RWPE2 (cell line): ENCODE measurements at regions not wholly inside any gene's neighbourhood (a gene's known extent, or its start where the extent isn't known, plus 50 kb on each side); places are given as distances from the start of the nearest gene placed in this dataset.
"Not testable (repeated sequence)": the region's sequence is repeated elsewhere in the genome, so short reads cannot be mapped to it uniquely, and the experiment has no call there.

ENCODE experiments used
- ATAC-seq: fragments of 200-7000 bp; cut with Tn5 transposase; 3 replicates; pipeline ENCODE4 v1.9.1; 2021; ENCODE audit warnings: low read depth
- DNase-seq: peaks from one replicate; pipeline ENCODE4 v3.0.0-alpha.2; 2020; ENCODE audit warnings: low spot score
- H3K27ac ChIP-seq: fragments of 450-650 bp; 2 replicates; pipeline ENCODE4 v1.5.1; 2017; ENCODE audit warnings: mild to moderate bottlenecking; ENCODE audit not compliant: poor library complexity, severe bottlenecking
- H3K27me3 ChIP-seq: fragments of 250-450 bp; sonication (Bioruptor Pico); 2 replicates; pipeline ENCODE4 v1.5.1; 2021; ENCODE audit warnings: mild to moderate bottlenecking, moderate library complexity; ENCODE audit not compliant: insufficient read depth, poor library complexity, severe bottlenecking
- H3K36me3 ChIP-seq: fragments of 250-450 bp; sonication (Bioruptor Pico); 2 replicates; pipeline ENCODE4 v1.5.1; 2020; ENCODE audit warnings: low read depth, mild to moderate bottlenecking, moderate library complexity
- H3K4me1 ChIP-seq: fragments of 250-450 bp; sonication (Bioruptor Pico); 2 replicates; pipeline ENCODE4 v1.5.1; 2021; ENCODE audit warnings: mild to moderate bottlenecking, moderate library complexity; ENCODE audit not compliant: insufficient read depth, poor library complexity, severe bottlenecking
- H3K4me3 ChIP-seq: fragments of 250-450 bp; sonication (Bioruptor Pico); 2 replicates; pipeline ENCODE4 v1.5.1; 2021; ENCODE audit warnings: mild to moderate bottlenecking, moderate library complexity; ENCODE audit not compliant: severe bottlenecking
- H3K9me3 ChIP-seq: fragments of 250-450 bp; sonication (Bioruptor Pico); 2 replicates; pipeline ENCODE4 v1.5.1; 2021; ENCODE audit warnings: mild to moderate bottlenecking, moderate library complexity; ENCODE audit not compliant: severe bottlenecking
- CTCF ChIP-seq: fragments of 450-650 bp; IDR thresholded peaks from one replicate; pipeline ENCODE4 v1.5.1; 2017; ENCODE audit warnings: mild to moderate bottlenecking, moderate library complexity; ENCODE audit not compliant: poor library complexity, severe bottlenecking

- TF ChIP-seq CTCF = no peak
- ATAC-seq (no peak), DNase-seq (no peak)
- H3K4me3 ChIP-seq = no peak overlapping the region
- peaks cover 25% of the 10 kb centered on the region for H3K4me1 ChIP-seq
- no peaks in the 10 kb centered on the region for H3K9me3 ChIP-seq
- H3K36me3 ChIP-seq = no peaks in the 10 kb centered on the region
- peak overlapping the region; percentile 92 for H3K27ac ChIP-seq
- no peaks in the 10 kb centered on the region for H3K27me3 ChIP-seq
Measured at GRCh38 chr9:111744363-111744762, 50.4 kb downstream of the SHOC1 start.

DNA sequence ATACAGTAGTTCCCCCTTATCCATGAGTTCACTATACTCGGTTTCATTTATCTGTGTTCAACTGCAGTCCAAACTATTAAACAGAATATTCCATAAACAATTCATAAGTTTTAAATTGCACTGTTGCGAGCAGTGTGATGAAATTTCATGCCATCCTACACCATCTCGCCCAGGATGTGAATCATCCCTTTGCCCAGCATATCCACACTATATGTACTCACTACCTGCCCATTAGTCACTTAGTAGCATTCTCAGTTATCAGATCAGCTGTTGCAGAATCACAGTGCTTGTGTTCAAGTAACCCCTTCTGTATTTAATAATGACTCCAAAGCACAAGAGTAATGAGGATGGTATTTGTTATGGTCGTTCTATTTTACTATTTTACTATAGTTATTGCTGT lies 51.5 kb downstream of the SHOC1 start:
- no peak overlapping the region for H3K4me3 ChIP-seq
- peaks cover 25% of the 10 kb centered on the region for H3K4me1 ChIP-seq
- peak overlapping the region; percentile 92 for H3K27ac ChIP-seq
- ATAC-seq (peak; percentile 100), DNase-seq (peak; percentile 67)
- no peak for TF ChIP-seq CTCF
- H3K36me3 ChIP-seq = no peaks in the 10 kb centered on the region
- no peaks in the 10 kb centered on the region for H3K27me3 ChIP-seq
- H3K9me3 ChIP-seq = no peaks in the 10 kb centered on the region

DNA sequence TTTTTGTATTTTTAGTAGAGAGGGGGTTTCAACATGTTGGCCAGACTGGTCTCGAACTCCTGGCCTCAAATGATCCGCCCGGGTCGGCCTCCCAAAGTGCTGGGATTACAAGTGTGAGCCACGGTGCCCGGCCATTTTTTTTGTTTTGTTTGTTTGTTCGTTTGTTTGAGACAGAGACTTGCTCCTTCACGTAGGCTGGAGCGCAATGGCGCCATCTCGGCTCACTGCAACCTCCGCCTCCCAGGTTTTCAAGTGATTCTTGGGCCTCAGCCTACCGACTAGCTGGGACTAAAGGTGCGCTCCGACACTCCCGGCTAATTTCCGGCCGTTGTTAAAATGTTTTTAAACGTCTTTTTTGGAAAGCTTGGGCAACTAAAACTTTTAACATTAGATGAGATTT lies 54.0 kb downstream of the SHOC1 start:
- TF ChIP-seq CTCF = no peak
- DNase-seq (no peak), ATAC-seq (no peak)

GRCh38 chr9:111736714-111737113 lies 58.0 kb downstream of the SHOC1 start:
- no peak for TF ChIP-seq CTCF
- H3K36me3 ChIP-seq = no peaks in the 10 kb centered on the region
- peaks cover 9% of the 10 kb centered on the region for H3K4me1 ChIP-seq
- no peak for ATAC-seq
- DNase-seq = no peak
- H3K4me3 ChIP-seq = no peak overlapping the region
- no peaks in the 10 kb centered on the region for H3K27me3 ChIP-seq
- H3K9me3 ChIP-seq = no peaks in the 10 kb centered on the region
- no peak overlapping the region for H3K27ac ChIP-seq

More for the DNA sequence above, 54.0 kb downstream of the SHOC1 start:
- Histone ChIP-seq H3K4me3 (no peak overlapping the region), H3K27me3 (no peaks in the 10 kb centered on the region), H3K36me3 (no peaks in the 10 kb centered on the region), H3K4me1 (peaks cover 25% of the 10 kb centered on the region), H3K9me3 (no peaks in the 10 kb centered on the region), H3K27ac (no peak overlapping the region)

DNA sequence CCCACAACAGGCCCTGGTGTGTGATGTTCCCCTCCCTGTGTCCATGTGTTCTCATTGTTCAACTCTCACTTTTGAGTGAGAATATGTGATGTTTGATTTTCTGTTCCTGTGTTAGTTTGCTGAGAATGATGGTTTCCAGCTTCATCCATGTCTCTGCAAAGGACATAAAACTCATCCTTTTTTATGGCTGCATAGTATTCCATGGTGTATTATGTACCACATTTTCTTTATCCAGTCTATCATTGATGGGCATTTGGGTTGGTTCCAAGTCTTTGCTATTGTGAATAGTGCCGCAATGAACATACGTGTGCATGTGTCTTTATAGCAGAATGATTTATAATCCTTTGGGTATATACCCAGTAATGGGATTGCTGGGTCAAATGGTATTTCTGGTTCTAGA lies 59.4 kb downstream of the SHOC1 start:
- not testable (repeated sequence) for H3K27me3 ChIP-seq, DNase-seq, H3K4me3 ChIP-seq, ATAC-seq, H3K9me3 ChIP-seq, H3K36me3 ChIP-seq, H3K27ac ChIP-seq
- H3K4me1 ChIP-seq = peaks cover 21% of the 10 kb centered on the region
